Stimulated activated CD4-positive, alpha-beta T cell treated with anti-CD3 and anti-CD28 coated beads, Interleukin-1b, Interleukin-23, amount 100 ng/mL, for 24 hours (primary cell): ENCODE measurements at regions not wholly inside any gene's neighbourhood (a gene's known extent, or its start where the extent isn't known, plus 50 kb on each side); places are given as distances from the start of the nearest gene placed in this dataset.

Experiments
- DNase-seq, 4 experiments: peaks; one replicate each; pipeline ENCODE4 v3.0.0-alpha.2; 2020; ENCODE audit warnings: low read depth in 4 of 4, low spot score in 1 of 4

- DNase-seq, result no peak
Observed at GRCh38 chrX:39981946-39982345, 115.8 kb downstream of the BCOR start.

GRCh38 chrX:39982948-39983347 is 114.8 kb downstream of the BCOR start:
- DNase-seq, result no peak

GRCh38 chrX:39983715-39984114 is 114.0 kb downstream of the BCOR start:
- DNase-seq, result no peak

GRCh38 chrX:39984191-39984956 is 113.4 kb downstream of the BCOR start:
- no peak for DNase-seq

GRCh38 chrX:39985071-39985470 is 112.7 kb downstream of the BCOR start:
- no peak for DNase-seq

- no peak for DNase-seq
Observed at GRCh38 chrX:39985551-39985950, 112.2 kb downstream of the BCOR start.

GRCh38 chrX:39988496-39988895 is 109.3 kb downstream of the BCOR start:
- no peak for DNase-seq

GRCh38 chrX:39990388-39990787 is 107.4 kb downstream of the BCOR start:
- no peak for DNase-seq

- no peak for DNase-seq
Observed at GRCh38 chrX:39992300-39992699, 105.5 kb downstream of the BCOR start.

GRCh38 chrX:39995457-39995856 is 102.3 kb downstream of the BCOR start:
- no peak for DNase-seq

GRCh38 chrX:39996536-39996935 is 101.2 kb downstream of the BCOR start:
- no peak for DNase-seq

GRCh38 chrX:39998636-39999406 is 98.9 kb downstream of the BCOR start:
- no peak for DNase-seq
